SK-N-SH treated with all-trans-retinoic acid at 6 μM for 48 hours (cell line): ENCODE measurements at regions not wholly inside any gene's neighbourhood (a gene's known extent, or its start where the extent isn't known, plus 50 kb on each side); places are given as distances from the start of the nearest gene placed in this dataset.

Experiments used
- ARNTL ChIP-seq: fragments of 450-650 bp; formaldehyde crosslinking; IDR thresholded peaks from 2 replicates; pipeline ENCODE4 v1.5.0; 2020; ENCODE audit warnings: low read depth, mild to moderate bottlenecking, moderate library complexity, borderline replicate concordance
- BACH2 ChIP-seq: fragments of 250-450 bp; sonication (Bioruptor Pico); IDR thresholded peaks from 2 replicates; pipeline ENCODE4 v1.9.0; 2021; ENCODE audit warnings: mild to moderate bottlenecking, borderline replicate concordance
- CSDC2 ChIP-seq: fragments of 250-450 bp; sonication (Bioruptor Pico); IDR thresholded peaks from 2 replicates; pipeline ENCODE4 v1.5.0; 2020; ENCODE audit warnings: mild to moderate bottlenecking, moderate library complexity
- ZFP3 ChIP-seq: fragments of 250-450 bp; sonication (Bioruptor Pico); IDR thresholded peaks from 2 replicates; pipeline ENCODE4 v1.5.0; 2020; ENCODE audit warnings: mild to moderate bottlenecking, moderate library complexity
- ZFP30 ChIP-seq: fragments of 450-650 bp; formaldehyde crosslinking; IDR thresholded peaks from 2 replicates; pipeline ENCODE4 v1.5.0; 2022; ENCODE audit warnings: mild to moderate bottlenecking, moderate library complexity
- ZNF8 ChIP-seq: fragments of 450-650 bp; formaldehyde crosslinking; IDR thresholded peaks from 2 replicates; pipeline ENCODE4 v1.5.0; 2020; ENCODE audit warnings: mild to moderate bottlenecking, moderate library complexity
- TF ChIP-seq, protein P1 (sequence below): fragments of 250-450 bp; sonication (Bioruptor Pico); IDR thresholded peaks from 2 replicates; pipeline ENCODE4 v1.8.0; 2021; ENCODE audit warnings: low read depth, mild to moderate bottlenecking, moderate library complexity, borderline replicate concordance
- TF ChIP-seq, protein P2 (sequence below): fragments of 250-450 bp; sonication (Bioruptor Pico); IDR thresholded peaks from 2 replicates; pipeline ENCODE4 v1.5.1; 2020; ENCODE audit warnings: low read depth, mild to moderate bottlenecking, moderate library complexity

DNA sequence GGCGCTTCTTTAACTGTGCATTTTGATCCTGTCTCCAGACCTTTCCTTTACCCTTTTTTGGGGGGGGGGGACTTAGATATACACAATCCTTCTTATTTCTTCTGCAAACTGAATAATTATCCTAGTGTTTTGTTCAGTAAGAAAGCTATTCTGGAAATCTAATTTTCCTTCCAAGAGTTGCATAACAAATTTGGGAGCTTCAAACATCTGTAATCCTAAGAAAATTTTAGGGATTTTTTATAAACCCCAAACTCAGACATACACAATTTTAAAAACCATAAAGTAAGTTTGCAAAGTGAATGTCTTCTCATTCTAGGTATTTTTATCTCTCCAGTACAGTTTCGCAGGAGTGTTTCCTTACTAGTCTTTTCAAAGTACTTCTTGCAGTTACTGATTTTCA is 182.7 kb upstream of the E2F7 start:
- no peak for TF ChIP-seq CSDC2 (CRISPR knock-in tag)
- TF ChIP-seq ARNTL (CRISPR knock-in tag), result no peak
- no peak for TF ChIP-seq ZFP30 (CRISPR knock-in tag)
- TF ChIP-seq ZNF8 (CRISPR knock-in tag), result no peak
- TF ChIP-seq ZFP3 (CRISPR knock-in tag), result no peak
- TF ChIP-seq, protein P1, sequence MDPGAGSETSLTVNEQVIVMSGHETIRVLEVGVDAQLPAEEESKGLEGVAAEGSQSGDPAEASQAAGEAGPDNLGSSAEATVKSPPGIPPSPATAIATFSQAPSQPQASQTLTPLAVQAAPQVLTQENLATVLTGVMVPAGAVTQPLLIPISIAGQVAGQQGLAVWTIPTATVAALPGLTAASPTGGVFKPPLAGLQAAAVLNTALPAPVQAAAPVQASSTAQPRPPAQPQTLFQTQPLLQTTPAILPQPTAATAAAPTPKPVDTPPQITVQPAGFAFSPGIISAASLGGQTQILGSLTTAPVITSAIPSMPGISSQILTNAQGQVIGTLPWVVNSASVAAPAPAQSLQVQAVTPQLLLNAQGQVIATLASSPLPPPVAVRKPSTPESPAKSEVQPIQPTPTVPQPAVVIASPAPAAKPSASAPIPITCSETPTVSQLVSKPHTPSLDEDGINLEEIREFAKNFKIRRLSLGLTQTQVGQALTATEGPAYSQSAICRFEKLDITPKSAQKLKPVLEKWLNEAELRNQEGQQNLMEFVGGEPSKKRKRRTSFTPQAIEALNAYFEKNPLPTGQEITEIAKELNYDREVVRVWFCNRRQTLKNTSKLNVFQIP (CRISPR knock-in tag), result no peak
- TF ChIP-seq, protein P2, sequence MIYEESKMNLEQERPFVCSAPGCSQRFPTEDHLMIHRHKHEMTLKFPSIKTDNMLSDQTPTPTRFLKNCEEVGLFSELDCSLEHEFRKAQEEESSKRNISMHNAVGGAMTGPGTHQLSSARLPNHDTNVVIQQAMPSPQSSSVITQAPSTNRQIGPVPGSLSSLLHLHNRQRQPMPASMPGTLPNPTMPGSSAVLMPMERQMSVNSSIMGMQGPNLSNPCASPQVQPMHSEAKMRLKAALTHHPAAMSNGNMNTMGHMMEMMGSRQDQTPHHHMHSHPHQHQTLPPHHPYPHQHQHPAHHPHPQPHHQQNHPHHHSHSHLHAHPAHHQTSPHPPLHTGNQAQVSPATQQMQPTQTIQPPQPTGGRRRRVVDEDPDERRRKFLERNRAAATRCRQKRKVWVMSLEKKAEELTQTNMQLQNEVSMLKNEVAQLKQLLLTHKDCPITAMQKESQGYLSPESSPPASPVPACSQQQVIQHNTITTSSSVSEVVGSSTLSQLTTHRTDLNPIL (CRISPR knock-in tag), result no peak
- no peak for TF ChIP-seq BACH2 (CRISPR knock-in tag)
